ENCODE measurements at regions not wholly inside any gene's neighbourhood (a gene's known extent, or its start where the extent isn't known, plus 50 kb on each side); places are given as distances from the start of the nearest gene placed in this dataset.

GRCh38 chr9:135246248-135247205, 159.1 kb downstream of the OLFM1 start:
- no peak for TF ChIP-seq CTCF (IDR thresholded peaks at IDR 0.05; ENCODE audit: low read depth, low read length)

GRCh38 chr9:135247227-135247930, 159.9 kb downstream of the OLFM1 start:
- H3K4me3 ChIP-seq (ENCODE audit: low read depth, low read length): no peak overlapping the region
- TF ChIP-seq CTCF (IDR thresholded peaks at IDR 0.05; ENCODE audit: low read depth, low read length): no peak

More at GRCh38 chr9:135246248-135247205, 159.1 kb downstream of the OLFM1 start:
- H3K4me3 ChIP-seq (ENCODE audit: low read depth, low read length): no peak overlapping the region

- no peak for TF ChIP-seq CTCF (IDR thresholded peaks at IDR 0.05; ENCODE audit: low read depth, low read length)
These were observed 160.6 kb downstream of the OLFM1 start for GRCh38 chr9:135248111-135248510.

GRCh38 chr9:135248721-135249120, 161.3 kb downstream of the OLFM1 start:
- TF ChIP-seq CTCF (IDR thresholded peaks at IDR 0.05; ENCODE audit: low read depth, low read length): no peak
- H3K4me3 ChIP-seq (ENCODE audit: low read depth, low read length): no peak overlapping the region

More at GRCh38 chr9:135248111-135248510, 160.6 kb downstream of the OLFM1 start:
- H3K4me3 ChIP-seq (ENCODE audit: low read depth, low read length): no peak overlapping the region

GRCh38 chr9:135249191-135249590, 161.7 kb downstream of the OLFM1 start:
- H3K4me3 ChIP-seq (ENCODE audit: low read depth, low read length): no peak overlapping the region
- TF ChIP-seq CTCF (IDR thresholded peaks at IDR 0.05; ENCODE audit: low read depth, low read length): no peak

- no peak for TF ChIP-seq CTCF (IDR thresholded peaks at IDR 0.05; ENCODE audit: low read depth, low read length)
- no peak overlapping the region for H3K4me3 ChIP-seq (ENCODE audit: low read depth, low read length)
These were observed 162.2 kb downstream of the OLFM1 start for GRCh38 chr9:135249711-135250110.

GRCh38 chr9:135251331-135251761, 163.9 kb downstream of the OLFM1 start:
- no peak for TF ChIP-seq CTCF (IDR thresholded peaks at IDR 0.05; ENCODE audit: low read depth, low read length)
- H3K4me3 ChIP-seq (ENCODE audit: low read depth, low read length): no peak overlapping the region
